Midbrain (tissue), 1 donor: ENCODE measurements at regions not wholly inside any gene's neighbourhood (a gene's known extent, or its start where the extent isn't known, plus 50 kb on each side); places are given as distances from the start of the nearest gene placed in this dataset.
"Not testable (repeated sequence)": the region's sequence is repeated elsewhere in the genome, so short reads cannot be mapped to it uniquely, and the experiment has no call there.

Experiments
- DNase-seq: peaks from one replicate; lab custom pipeline; 2025; lab: John Stamatoyannopoulos, UW

DNA sequence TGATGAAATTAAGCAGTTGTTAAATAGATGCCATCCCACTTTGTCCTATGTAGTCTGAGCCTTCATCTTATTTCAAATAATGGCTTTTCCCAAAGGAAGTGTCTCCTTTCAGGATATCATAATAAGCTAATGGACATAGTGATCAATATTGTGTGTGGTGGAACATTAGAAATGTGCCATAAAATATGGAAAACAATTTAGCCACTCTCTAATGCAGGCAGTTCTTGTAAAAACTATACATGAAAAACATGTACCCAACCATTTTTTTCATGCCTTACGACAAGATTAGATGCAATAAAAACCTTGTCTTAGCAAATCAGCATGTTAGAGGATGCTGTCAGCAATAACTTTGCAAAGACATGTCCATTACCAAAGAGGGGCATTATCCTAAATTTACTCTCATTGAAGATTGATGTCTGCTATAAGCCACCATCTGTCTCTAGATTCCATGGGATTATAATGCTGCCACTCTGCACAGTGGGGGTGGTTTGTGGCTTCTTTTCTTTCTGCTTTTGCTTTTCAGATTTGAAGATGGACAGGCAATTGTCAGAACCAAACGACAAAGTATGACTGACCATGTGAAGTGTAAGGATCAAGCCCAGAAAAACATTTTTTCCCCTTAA, 724.0 kb upstream of the ZNF608 start:
- no peak for DNase-seq

DNA sequence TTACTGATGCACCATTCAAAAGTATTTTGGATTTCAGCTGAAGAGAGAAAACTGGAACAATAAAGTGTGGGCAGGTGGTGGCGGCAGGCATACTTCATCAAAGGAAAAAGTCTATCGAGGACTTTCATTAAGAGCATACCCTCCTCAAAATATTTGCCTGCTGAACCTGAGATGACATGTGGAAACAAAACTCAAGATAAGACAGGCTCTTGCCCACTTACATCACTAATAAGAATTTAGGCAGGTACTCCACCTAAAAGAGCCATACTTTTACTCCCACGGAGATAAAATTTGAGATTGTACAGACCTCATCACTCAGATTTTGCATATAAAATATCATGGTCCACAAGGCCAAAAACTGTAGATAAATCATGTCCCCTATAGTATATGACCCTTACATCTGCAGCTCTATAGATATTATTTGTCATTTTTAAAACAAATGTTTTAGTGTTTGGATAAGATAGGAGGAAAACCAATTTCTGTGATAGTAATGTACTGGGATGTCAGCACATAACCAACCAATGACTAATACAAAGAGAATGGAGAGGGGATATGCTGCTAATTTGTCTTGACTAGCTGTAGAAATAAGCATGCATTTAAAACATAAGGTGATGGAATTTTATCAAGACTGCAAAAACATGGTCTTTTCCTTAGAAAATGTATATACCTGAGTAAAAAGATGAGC, 730.6 kb upstream of the ZNF608 start:
- DNase-seq = no peak

DNA sequence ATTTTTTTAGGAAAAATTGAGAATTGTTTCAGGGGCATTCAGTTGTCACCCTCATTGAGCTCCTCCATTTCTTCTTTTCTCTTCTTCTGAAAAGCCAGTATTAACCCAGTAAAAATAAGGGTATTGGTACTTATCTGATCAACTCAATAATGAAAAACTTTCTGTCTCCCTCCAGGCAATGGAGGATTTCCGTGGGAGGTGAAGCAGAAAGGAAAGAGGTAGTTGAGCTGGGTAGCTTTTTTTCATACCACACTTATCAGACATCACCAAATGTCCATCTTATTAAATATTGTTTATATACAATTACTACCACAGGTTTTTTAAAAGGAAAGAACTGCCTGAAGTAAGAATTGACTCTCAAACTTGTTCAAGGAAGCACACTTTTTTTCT, 731.1 kb upstream of the ZNF608 start:
- DNase-seq = no peak

DNA sequence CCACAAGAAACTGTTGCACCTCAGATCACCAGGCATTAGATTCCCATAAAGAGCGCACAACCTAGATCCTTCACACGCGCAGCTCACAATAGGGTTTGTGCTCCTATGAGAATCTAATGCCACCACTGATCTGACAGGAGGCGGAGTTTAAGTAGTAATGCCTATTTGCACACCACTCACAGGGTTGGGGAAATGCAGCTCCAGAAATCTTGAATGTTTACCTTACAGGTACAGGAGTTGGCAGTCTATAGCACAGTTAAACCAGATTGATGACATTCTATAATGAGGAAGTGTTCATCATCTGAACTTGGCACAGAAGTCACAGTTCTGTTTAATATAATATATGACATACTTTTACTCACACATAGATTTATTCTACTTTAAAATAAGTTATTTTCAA, 732.2 kb upstream of the ZNF608 start:
- no peak for DNase-seq

DNA sequence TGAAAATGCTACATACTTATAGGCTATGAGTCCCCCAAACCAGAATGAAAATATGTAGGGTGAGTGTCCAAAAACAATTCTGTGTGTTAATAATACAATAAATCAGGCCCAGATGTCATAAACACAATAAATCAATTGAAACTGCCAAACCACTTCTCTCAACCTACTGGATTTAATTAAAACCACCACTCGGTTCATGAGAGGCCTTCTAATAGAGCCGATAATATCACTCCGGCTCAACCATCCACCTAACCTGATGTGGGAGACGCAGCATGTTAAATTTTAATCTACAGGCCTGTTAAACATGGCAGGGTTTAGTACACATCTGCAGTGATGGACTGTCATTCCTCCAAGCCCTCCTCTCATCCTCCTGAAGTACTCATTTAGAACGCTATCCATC, 734.5 kb upstream of the ZNF608 start:
- DNase-seq = no peak

DNA sequence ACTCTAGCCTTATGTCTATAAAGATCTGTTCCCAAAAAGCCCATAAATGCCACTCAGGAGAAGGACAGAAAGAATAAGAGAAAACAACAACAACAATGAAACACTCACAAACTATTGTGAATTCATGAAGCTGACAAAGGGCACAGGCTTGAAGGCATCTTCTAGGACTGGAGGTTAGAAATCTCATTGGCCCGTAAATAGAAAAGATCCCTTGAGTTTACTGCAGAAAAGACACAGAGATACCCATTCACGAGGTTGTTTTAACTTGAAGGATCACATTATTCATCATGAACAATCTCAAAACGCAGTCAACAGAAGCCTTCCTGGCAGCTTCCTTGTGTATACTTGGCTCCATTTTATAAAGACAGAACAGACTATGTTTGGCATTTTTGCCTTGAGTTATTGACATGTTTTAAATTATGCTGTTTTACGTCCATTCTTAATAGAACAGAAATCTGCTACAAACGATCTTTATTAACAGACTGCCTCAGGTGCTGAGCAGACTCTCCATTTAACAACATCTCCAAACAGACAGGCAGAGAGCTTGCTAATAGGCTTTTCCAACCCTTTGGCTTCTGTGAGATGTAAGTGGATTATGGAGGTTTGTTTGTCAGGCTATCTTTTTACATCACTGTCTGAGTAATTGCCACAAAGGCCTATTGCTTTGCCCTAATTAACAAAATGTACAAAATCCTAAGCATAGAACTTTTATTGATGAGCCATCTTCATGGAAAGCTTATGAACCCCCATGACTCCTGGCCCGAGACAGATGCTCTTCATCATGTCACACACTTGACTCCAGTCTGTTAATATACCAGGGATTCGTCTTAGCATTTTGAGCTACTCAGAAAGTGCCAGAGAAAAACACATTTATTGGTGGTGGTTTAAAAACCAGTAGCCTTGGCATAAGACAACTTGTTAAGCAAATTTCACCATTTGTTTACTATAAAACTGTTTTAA, 735.3 kb upstream of the ZNF608 start:
- DNase-seq = peak; percentile 51

DNA sequence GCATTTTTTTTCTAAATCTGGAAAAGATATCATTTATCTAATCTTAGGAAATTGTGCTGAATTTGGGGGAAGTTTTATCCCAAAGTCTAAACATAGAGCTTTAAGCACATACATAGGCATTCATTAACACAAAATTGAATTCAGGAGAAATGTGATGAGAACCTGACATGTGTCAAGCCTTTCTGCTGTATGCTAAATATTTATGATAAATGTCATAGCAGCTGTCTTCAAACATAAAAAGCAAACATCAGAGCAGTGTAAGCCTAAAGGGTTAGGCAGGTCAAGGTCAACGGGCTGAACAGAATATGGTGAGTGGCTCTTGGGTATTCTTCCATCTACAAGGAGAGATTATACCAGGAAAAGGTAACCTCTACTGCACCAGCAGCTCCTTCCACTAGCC, 737.2 kb upstream of the ZNF608 start:
- DNase-seq = no peak

DNA sequence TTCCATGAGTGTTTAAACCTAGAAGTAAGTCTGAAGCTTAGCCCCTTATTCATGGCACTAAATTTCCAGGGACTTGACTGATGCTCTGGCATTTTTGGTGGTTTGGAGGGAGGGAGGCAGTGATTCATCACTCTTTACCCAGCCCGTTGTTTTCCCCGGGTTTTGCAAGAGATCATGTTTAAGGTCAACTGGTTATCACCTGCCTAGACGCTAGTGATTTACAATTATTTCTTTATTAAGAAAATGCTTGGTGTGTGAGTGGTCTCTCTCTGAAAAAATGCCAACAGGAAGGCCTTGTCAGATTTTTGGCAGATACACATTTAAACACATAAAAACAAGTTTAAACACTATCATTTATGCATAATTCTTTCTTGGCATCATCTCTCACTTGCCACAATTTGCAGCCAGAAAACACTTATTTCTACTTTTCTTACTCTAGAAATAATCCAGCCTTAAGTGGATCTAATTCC, 737.9 kb upstream of the ZNF608 start:
- no peak for DNase-seq

DNA sequence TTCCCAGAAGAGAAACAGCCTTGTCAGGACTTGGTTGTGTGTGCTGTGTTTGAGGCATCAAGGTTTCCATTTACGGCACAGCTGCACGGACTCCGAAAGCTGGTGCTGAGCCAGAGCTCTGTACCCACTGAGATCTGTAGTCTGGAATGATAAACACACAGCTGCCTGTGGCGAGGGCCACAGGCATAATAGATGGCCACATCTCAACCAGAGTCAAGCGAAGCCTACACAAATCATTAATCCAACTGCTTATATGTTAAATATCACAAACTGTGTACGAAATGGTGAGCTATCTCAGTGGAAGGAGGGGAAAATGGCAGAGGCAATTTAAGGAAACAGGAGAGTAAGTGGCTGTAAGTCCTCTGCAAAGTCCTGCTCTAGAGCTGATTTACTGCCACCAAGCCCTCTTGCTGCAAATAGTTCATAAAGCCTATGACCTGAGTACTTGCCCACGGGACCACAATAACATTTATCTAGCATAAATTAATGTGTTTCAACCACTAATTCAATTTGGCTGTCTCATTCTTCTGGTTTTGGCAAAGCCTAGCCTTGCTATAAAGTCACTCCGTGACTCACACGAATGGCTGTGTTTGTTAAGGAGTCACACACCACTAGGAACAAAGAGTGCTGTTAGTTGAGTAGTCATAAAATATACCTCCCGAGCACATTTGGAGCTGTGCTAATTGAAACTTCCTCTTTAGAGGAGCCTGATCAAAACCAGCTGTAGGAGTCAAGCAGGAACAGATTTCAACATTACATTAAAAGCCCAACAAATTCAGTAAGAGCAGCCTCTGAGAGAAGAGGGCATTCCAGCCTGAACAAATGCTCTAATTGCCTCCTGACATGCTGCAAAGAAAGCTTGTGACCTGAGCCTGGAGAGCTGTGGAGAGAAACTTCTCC, 738.6 kb upstream of the ZNF608 start:
- peak; percentile 87 for DNase-seq

DNA sequence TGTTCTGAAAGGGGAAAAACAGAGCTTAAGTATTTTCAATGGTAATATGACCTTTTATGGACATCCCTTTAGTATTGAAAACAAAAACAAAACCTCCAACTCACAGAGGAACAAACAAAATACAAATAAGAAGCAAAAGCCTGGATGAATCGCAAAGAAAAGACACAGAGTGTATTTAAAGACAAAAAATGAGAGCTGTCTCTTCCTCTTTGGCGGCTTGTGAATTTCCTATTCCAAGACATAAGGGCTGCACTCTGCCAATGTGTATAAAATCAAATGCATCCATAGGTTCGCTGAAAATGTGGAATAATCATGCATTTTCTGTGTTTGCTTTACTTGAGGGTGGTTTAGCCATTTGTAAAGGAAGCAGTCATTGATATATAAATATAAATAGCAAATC, 739.3 kb upstream of the ZNF608 start:
- DNase-seq = no peak

DNA sequence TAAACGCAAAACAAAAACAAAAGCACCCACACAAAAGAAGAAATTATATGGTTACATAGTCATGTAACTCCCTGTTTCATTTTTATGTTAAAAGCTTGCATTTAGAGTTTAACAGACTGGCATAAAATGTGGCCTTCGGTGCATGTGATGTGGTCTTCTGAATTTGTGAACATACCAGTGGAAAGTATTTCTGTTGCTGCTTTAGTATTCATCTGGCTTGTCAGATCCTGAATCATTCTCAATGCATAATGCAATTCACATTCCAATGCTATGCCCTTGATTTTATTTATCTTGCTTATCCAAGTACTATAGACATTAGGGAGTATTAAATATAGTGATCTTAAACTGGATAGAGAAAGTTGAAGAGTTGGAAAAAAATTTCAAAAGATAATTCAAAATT, 740.2 kb upstream of the ZNF608 start:
- DNase-seq = no peak

DNA sequence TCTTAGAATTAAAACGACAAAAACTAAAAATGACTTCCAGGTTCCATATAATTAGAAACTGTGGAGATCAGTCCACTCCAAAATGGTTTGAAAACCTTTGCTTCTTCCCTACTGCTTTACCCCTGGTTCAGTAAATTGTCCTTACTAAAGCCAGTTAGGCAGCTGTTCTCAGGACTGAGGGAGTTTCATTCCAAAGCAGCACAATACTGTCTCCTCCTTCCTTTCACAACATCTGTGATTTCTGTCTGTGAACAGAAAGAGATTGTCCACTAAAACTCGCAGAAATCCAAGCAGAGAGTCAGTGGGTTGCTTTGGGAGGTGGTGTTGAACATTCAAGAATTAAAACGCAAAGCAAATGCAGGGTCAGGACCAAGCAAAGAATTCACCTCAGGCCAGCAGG, 740.8 kb upstream of the ZNF608 start:
- DNase-seq = peak; percentile 51

DNA sequence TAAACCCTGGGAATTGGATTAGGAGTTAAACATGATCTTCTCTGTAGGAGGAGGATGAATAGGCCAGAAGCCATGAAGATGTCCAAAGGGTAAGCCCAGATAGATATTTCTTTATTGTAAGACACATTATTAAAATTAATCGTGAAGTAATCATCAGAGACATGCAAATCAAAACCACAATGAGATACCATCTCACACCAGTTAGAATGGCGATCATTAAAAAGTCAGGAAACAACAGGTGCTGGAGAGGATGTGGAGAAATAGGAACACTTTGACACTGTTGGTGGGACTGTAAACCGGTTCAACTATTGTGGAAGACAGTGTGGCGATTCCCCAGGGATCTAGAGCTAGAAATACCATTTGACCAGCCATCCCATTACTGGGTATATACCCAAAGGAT, 741.2 kb upstream of the ZNF608 start:
- not testable (repeated sequence) for DNase-seq

DNA sequence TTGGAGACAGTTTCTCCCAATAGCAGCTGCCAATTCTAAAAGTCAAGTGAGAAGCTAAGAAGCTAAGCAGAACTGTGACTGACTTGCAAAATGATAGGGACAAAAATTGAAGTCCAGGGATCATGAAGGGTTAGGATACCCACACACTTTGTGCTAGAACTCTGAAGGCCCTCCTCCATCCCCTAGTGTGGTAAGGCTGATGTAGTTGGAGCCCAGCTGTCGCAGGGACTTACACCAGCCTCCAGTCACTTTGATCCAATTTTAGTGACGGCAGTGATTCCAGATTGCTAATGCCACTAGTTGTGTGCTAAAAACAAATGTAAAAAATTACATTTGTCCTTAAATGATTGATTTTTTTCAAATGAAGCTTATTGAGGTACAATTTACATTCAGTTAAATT, 742.7 kb upstream of the ZNF608 start:
- DNase-seq = no peak

DNA sequence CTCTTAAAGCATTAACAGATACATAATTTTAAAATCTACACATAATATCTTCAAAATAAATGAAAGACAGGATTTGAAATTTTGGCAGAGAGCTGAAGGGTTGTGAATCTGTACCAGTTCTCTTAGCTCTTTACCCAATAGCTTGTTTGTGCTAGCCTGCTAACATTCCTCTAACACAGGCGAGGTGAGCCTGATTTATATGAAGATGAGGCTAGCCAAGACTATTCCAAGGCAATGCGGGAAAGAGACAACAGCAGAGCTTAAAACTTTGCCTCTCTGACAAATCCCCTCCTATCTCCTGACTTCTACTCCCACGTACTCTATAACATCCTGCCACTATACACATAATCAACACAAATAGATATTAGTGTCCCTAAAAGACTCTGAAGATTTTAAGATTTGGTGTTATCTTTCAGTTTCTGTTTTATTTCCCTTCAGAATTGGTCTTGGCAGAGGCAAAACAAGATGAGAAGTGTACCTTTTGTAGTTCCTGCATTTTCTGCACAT, 745.6 kb upstream of the ZNF608 start:
- DNase-seq = no peak

DNA sequence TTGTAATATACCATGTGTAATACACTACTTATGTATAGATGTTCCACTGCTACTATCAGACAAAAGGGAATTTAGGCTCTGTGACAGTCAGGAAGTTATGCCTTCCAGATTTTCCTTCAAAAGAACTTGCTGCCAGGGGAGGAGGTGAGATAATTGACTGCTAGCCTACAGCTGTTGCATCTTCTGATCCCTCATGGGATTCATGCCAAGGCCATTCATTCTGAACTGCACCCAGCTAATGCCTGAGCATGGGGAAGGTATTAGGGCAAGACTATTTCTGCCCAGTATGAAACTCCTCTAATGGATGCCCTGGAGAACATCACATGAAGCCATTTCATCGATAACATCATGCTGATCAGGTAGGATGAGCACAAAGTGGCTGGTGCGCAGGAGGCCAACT, 746.5 kb upstream of the ZNF608 start:
- DNase-seq = no peak

DNA sequence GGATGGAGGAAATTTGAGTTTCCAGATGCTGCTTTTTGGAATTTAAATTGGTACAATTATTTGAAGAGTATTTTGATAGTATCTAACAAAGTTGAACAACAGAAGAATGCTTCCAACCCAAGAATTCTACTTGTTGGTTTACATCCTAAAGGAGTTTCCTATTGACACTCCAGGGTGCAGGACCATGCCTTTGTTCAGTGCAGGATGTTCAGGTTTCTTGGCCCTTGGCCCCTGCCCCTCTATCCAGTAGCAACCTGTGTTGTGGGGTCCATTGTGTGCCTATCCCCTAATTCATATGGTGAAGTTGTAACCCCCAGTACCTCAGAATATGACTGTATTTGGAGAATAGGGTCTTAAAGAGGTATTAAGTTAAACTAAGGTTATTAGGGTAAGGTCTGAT, 750.0 kb upstream of the ZNF608 start:
- DNase-seq = no peak

DNA sequence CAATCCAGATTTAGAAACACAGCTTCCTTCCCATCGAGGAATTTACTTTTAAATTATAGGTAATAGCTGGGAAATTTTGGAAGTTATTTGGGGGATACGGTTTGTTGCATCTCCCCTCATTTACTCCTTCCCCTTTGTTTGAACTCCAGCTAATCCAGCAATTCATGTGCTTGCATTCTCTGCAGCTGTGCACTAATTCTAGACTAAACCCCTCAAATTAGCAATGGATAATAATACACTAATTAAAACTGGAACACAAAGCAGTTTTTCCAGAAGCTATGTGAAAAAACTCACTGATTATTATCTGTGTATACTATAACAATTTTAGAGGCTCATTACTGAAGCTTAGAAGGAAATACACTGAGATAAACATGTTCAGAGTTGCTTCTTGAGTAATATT, 751.2 kb upstream of the ZNF608 start:
- no peak for DNase-seq

DNA sequence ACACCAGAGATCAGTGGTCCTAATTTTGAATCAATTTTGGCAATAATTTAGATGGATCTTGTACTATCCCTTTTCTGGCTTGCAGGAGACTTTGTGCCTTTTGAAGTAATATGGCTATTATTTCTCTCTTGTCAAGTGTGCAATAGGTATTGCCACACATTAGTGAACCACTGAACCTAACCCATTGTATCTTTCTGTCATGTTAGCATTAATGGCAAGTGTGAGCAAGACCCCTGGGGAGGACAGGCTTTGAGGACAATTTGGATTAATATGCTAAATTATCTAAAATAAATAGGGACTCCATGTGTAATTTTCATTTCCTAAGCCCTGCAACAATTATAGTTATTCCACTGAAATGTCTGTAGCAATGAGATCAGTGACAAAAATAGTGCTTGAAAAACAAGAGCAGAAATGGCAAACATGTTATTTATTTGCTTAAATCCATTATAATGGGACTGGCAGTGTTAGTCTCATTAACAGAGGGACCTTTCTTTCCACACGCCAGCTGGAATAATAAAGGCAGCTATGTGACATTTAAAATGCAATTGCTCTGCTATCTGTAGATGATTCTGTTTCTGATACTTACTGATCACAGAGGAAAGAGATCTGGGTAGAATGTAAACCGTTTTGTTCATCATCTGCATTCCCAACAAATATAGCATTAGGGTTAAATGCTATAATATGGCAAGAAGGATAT, 753.3 kb upstream of the ZNF608 start:
- DNase-seq = peak; percentile 73

DNA sequence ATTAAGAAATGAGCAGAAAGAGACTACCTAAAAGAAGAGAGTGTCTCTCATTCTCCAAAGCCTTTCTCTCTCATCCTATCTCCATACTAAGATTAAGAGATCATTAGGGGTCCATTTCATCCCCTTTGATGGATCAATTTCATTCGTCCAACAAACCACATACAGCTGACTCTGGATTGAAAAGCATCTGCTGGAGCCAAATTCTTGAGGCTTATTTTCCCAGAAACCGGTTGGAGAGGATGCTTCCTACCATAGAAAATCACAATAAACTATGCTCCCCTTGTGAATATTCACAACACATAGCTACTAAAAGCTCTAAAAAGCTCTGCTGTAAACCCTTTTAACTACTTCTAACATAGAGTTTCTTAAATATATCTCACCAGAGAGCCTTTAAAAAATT, 755.0 kb upstream of the ZNF608 start:
- DNase-seq = no peak

DNA sequence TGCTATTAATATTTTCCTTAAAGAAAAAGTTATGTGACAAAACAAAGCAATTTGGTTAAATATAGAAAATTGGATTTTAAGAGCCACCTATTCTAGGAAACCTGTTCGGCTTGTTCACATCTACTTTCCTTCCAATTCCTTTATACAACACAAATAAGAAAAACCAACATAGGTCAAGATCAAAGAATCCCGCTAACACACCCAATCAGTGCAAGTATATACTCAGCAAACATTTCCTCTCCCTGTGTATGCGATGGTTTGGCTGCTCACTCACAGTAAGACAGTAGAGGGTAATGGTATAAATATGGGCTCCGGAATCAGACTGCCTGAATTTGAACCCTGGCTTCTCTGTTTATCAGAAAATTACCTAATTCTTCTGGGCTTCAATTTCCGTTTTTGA, 757.5 kb upstream of the ZNF608 start:
- DNase-seq = no peak
